RWPE2 (cell line): ENCODE measurements at regions not wholly inside any gene's neighbourhood (a gene's known extent, or its start where the extent isn't known, plus 50 kb on each side); places are given as distances from the start of the nearest gene placed in this dataset.

ENCODE experiments used
- ATAC-seq: fragments of 200-7000 bp; cut with Tn5 transposase; 3 replicates; pipeline ENCODE4 v1.9.1; 2021; ENCODE audit warnings: low read depth
- DNase-seq: peaks from one replicate; pipeline ENCODE4 v3.0.0-alpha.2; 2020; ENCODE audit warnings: low spot score
- H3K27ac ChIP-seq: fragments of 450-650 bp; 2 replicates; pipeline ENCODE4 v1.5.1; 2017; ENCODE audit warnings: mild to moderate bottlenecking; ENCODE audit not compliant: poor library complexity, severe bottlenecking
- H3K27me3 ChIP-seq: fragments of 250-450 bp; sonication (Bioruptor Pico); 2 replicates; pipeline ENCODE4 v1.5.1; 2021; ENCODE audit warnings: mild to moderate bottlenecking, moderate library complexity; ENCODE audit not compliant: insufficient read depth, poor library complexity, severe bottlenecking
- H3K36me3 ChIP-seq: fragments of 250-450 bp; sonication (Bioruptor Pico); 2 replicates; pipeline ENCODE4 v1.5.1; 2020; ENCODE audit warnings: low read depth, mild to moderate bottlenecking, moderate library complexity
- H3K4me1 ChIP-seq: fragments of 250-450 bp; sonication (Bioruptor Pico); 2 replicates; pipeline ENCODE4 v1.5.1; 2021; ENCODE audit warnings: mild to moderate bottlenecking, moderate library complexity; ENCODE audit not compliant: insufficient read depth, poor library complexity, severe bottlenecking
- H3K4me3 ChIP-seq: fragments of 250-450 bp; sonication (Bioruptor Pico); 2 replicates; pipeline ENCODE4 v1.5.1; 2021; ENCODE audit warnings: mild to moderate bottlenecking, moderate library complexity; ENCODE audit not compliant: severe bottlenecking
- H3K9me3 ChIP-seq: fragments of 250-450 bp; sonication (Bioruptor Pico); 2 replicates; pipeline ENCODE4 v1.5.1; 2021; ENCODE audit warnings: mild to moderate bottlenecking, moderate library complexity; ENCODE audit not compliant: severe bottlenecking
- TF ChIP-seq, protein P1 (sequence below): fragments of 450-650 bp; IDR thresholded peaks from one replicate; pipeline ENCODE4 v1.5.1; 2017; ENCODE audit warnings: mild to moderate bottlenecking, moderate library complexity; ENCODE audit not compliant: poor library complexity, severe bottlenecking

- no peak for ATAC-seq
- H3K36me3 ChIP-seq = no peaks in the 10 kb centered on the region
- H3K27ac ChIP-seq = no peak overlapping the region
- no peaks in the 10 kb centered on the region for H3K4me1 ChIP-seq
- no peaks in the 10 kb centered on the region for H3K9me3 ChIP-seq
- TF ChIP-seq, protein P1, sequence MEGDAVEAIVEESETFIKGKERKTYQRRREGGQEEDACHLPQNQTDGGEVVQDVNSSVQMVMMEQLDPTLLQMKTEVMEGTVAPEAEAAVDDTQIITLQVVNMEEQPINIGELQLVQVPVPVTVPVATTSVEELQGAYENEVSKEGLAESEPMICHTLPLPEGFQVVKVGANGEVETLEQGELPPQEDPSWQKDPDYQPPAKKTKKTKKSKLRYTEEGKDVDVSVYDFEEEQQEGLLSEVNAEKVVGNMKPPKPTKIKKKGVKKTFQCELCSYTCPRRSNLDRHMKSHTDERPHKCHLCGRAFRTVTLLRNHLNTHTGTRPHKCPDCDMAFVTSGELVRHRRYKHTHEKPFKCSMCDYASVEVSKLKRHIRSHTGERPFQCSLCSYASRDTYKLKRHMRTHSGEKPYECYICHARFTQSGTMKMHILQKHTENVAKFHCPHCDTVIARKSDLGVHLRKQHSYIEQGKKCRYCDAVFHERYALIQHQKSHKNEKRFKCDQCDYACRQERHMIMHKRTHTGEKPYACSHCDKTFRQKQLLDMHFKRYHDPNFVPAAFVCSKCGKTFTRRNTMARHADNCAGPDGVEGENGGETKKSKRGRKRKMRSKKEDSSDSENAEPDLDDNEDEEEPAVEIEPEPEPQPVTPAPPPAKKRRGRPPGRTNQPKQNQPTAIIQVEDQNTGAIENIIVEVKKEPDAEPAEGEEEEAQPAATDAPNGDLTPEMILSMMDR = no peak
- no peak overlapping the region for H3K4me3 ChIP-seq
- no peak for DNase-seq
- H3K27me3 ChIP-seq = no peaks in the 10 kb centered on the region
These were observed 207.6 kb downstream of the ATP23 start for GRCh38 chr12:58148976-58149375.

DNA sequence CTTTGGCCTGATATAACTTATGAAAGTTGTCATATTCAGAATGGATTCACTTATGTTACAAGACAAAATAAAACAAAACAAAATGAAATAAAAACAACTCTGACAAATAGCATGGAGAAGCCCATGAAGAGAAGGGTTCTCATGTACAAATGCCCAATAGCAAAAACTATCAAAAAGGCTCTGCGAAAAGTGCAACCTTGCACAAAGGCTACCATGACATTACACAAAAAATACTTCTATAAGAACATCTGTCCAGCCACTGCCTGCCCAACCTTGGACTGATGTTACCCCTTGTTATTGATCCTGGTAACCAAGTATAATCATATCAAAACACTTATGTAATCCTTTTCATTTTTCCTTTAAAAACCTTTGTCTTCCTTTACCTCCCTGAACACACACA, 213.0 kb downstream of the ATP23 start:
- H3K36me3 ChIP-seq = no peaks in the 10 kb centered on the region
- H3K27me3 ChIP-seq = no peaks in the 10 kb centered on the region
- no peaks in the 10 kb centered on the region for H3K9me3 ChIP-seq
- TF ChIP-seq, protein P1 = no peak
- DNase-seq (no peak), ATAC-seq (no peak)
- no peak overlapping the region for H3K27ac ChIP-seq
- no peaks in the 10 kb centered on the region for H3K4me1 ChIP-seq
- H3K4me3 ChIP-seq = no peak overlapping the region

DNA sequence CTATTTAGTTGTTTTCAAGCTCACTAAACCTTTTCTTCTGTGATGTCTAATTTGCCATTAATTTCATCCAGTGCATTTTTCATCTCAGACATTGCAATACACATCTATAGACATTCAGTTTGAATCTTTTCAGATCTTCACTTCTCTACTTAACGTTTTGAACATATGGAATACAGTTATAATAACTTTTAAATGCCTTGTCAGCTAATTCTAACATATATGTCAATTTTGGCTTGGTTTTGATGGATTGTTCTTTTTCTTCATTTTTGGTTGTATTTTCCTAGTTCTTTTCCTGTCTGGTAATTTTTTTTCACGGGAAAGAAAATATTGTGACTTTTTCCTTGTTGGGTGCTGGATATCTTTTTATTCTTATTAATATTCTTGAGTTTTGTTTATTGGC, 215.3 kb downstream of the ATP23 start:
- no peak for DNase-seq
- H3K4me1 ChIP-seq = no peaks in the 10 kb centered on the region

GRCh38 chr12:58159941-58160340, 218.6 kb downstream of the ATP23 start:
- Histone ChIP-seq H3K36me3 (no peaks in the 10 kb centered on the region), H3K4me1 (no peaks in the 10 kb centered on the region), H3K4me3 (no peak overlapping the region), H3K27me3 (no peaks in the 10 kb centered on the region), H3K9me3 (no peaks in the 10 kb centered on the region), H3K27ac (no peak overlapping the region)
- ATAC-seq = no peak
- TF ChIP-seq, protein P1 = no peak
- DNase-seq = no peak

More for the DNA sequence above, 215.3 kb downstream of the ATP23 start:
- TF ChIP-seq, protein P1 = no peak
- Histone ChIP-seq H3K36me3 (no peaks in the 10 kb centered on the region), H3K27me3 (no peaks in the 10 kb centered on the region), H3K9me3 (no peaks in the 10 kb centered on the region), H3K27ac (no peak overlapping the region), H3K4me3 (no peak overlapping the region)
- ATAC-seq = no peak

DNA sequence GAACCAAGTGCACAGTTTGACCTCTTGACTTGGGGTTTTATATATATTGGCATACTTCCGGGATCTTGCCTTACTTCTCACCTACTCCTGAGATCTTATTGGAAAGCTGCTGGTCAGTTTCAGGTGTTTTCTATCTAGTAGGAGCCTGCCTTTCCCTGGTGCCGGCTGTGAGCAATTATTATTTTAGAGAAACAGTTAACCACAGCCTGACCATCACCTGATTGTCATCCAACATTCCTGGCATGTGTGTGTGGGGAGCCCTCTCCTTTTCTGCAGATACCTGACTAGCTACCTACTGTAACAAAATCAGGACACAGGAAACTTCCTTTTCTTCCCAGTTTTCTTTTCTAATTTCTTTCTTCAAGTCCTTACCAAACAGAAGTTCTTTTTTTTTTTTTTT, 220.4 kb downstream of the ATP23 start:
- Histone ChIP-seq H3K27ac (no peak overlapping the region), H3K4me3 (no peak overlapping the region), H3K4me1 (no peaks in the 10 kb centered on the region), H3K9me3 (no peaks in the 10 kb centered on the region), H3K27me3 (no peaks in the 10 kb centered on the region), H3K36me3 (no peaks in the 10 kb centered on the region)
- ATAC-seq (no peak), DNase-seq (no peak)
- TF ChIP-seq, protein P1 = no peak
